Fibroblast of lung (primary cell): ENCODE measurements at regions not wholly inside any gene's neighbourhood (a gene's known extent, or its start where the extent isn't known, plus 50 kb on each side); places are given as distances from the start of the nearest gene placed in this dataset.
"Not testable (repeated sequence)": the region's sequence is repeated elsewhere in the genome, so short reads cannot be mapped to it uniquely, and the experiment has no call there.

Source experiments
- CTCF ChIP-seq, 2 donors: IDR thresholded peaks in 1 of 2; conservative IDR thresholded peaks in 1 of 2; 1 replicate in 1 of 2; 2 replicates in 1 of 2; pipeline ENCODE4 v1.5.1; 2011 to 2012; ENCODE audit warnings: low read length in 2 of 2, control low read depth in 1 of 2, inconsistent platforms in 1 of 2, low read depth in 1 of 2, mild to moderate bottlenecking in 1 of 2
- EZH2 ChIP-seq: IDR thresholded peaks from 2 replicates; pipeline ENCODE4 v1.5.1; 2012; ENCODE audit warnings: low read length, control low read depth, mild to moderate bottlenecking; ENCODE audit errors: missing control alignments

- TF ChIP-seq CTCF (conservative IDR thresholded peaks at IDR 0.05 in 1 of 2, IDR thresholded peaks at IDR 0.05 in 1 of 2; ENCODE audit: low read depth in 1 of 2, low read length in 2 of 2); EZH2: not testable (repeated sequence)
These were observed 232.9 kb downstream of the CWH43 start for GRCh38 chr4:49218931-49219330.
